ENCODE measurements at regions not wholly inside any gene's neighbourhood (a gene's known extent, or its start where the extent isn't known, plus 50 kb on each side); places are given as distances from the start of the nearest gene placed in this dataset.

DNA sequence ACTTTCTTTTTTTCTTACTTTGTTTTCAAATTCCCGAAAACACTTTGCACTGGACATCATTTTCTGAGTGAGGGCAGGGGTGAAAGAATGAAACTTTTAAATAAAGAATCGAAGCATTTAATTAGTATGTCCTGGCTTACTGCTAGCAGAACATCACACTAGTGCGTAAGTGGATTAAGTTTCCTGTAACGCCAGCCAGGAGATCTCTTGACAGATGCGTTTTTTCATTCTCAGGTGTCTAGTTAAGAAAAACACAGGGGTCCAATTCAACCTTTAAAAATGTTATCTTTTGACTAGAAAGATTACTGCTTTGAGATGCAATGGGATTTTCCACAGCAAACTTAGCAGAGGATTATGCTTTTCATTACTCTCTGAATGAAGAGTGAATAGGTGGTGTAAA lies 858.8 kb upstream of the EPHA7 start:
- DNase-seq (ENCODE audit: low spot score in 2 of 2) = no peak
- 56 to 57% methylated on average over 5 of the region's 5 CpGs for WGBS, 2 donors
- H3K4me1 ChIP-seq = no peaks in the 10 kb centered on the region

DNA sequence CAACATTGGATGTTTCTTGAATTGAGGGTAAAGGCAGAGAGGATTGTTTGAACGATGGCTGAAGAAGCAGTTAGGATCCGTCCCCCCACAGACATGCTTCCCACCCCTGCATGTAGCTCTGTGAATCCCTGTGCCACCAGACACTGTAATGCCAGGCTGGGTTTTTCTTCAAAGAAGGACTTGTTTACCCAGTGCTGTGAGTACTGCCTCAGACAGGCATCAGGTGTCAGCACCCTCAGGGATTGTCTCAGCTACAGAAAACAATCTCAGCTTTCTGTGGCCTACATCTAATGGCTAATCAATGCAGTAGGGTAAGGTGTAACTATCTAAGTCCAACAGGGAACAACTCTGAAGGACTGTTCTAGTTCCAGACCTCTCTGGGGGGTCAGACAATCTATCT lies 853.0 kb upstream of the EPHA7 start:
- no peaks in the 10 kb centered on the region for H3K36me3 ChIP-seq
- DNase-seq (ENCODE audit: low spot score in 2 of 2) = no peak
- TF ChIP-seq, protein P1, sequence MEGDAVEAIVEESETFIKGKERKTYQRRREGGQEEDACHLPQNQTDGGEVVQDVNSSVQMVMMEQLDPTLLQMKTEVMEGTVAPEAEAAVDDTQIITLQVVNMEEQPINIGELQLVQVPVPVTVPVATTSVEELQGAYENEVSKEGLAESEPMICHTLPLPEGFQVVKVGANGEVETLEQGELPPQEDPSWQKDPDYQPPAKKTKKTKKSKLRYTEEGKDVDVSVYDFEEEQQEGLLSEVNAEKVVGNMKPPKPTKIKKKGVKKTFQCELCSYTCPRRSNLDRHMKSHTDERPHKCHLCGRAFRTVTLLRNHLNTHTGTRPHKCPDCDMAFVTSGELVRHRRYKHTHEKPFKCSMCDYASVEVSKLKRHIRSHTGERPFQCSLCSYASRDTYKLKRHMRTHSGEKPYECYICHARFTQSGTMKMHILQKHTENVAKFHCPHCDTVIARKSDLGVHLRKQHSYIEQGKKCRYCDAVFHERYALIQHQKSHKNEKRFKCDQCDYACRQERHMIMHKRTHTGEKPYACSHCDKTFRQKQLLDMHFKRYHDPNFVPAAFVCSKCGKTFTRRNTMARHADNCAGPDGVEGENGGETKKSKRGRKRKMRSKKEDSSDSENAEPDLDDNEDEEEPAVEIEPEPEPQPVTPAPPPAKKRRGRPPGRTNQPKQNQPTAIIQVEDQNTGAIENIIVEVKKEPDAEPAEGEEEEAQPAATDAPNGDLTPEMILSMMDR (IDR thresholded peaks at IDR 0.05) = no peak
- TF ChIP-seq EP300 (IDR thresholded peaks at IDR 0.05) (no peak), POLR2A (IDR thresholded peaks at IDR 0.05) (no peak)
- no peak overlapping the region for H3K27ac ChIP-seq
- no peak overlapping the region for H3K4me3 ChIP-seq
- H3K4me1 ChIP-seq = no peaks in the 10 kb centered on the region
- H3K9me3 ChIP-seq = no peaks in the 10 kb centered on the region
- no peaks in the 10 kb centered on the region for H3K27me3 ChIP-seq
- 83 to 85% methylated on average over 2 of the region's 2 CpGs for WGBS, 2 donors

More for the DNA sequence above, 858.8 kb upstream of the EPHA7 start:
- TF ChIP-seq EP300 (IDR thresholded peaks at IDR 0.05) (no peak), POLR2A (IDR thresholded peaks at IDR 0.05) (no peak)
- TF ChIP-seq, protein P1 (IDR thresholded peaks at IDR 0.05) = no peak
- no peaks in the 10 kb centered on the region for H3K9me3 ChIP-seq
- no peak overlapping the region for H3K4me3 ChIP-seq
- H3K36me3 ChIP-seq = no peaks in the 10 kb centered on the region
- no peaks in the 10 kb centered on the region for H3K27me3 ChIP-seq
- H3K27ac ChIP-seq = no peak overlapping the region

DNA sequence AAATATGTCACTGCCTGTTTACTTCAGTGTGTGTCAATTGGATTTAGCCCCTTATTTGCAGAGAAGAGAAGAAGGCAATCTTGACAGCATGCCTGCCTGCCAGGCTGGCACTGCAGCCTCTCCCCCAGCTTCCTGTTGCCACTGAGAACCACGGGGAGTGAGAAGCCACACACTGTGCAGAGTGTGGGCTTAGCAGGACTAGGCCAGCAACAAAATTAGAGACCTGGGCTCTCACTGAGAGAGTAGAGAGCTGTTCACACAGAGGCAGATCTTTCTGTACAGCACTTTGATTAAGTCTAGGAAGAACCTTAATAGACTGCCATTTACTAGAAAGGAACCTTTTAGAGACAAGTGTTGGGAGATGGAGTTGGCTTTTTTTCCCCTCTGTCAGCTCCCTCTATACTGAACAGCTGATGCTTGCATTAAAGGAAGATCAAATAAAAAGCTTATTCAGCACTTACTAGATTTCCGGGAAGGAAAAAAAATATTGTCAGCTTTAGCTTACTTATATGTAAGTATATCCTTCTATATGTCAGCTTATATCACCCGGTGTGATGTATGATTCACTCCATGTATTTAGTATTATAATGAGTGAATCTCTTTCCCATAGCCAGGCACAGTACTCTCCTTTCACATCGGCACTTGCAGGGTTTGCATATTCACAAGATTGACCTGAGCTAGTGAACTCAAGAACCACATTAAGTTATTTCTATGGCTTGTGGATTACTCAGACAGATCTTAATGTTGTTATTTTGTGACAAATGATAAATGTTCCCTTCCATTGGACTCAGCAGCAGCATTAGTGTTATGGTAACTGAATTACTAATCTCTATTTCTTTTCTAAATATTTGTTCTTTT lies 851.0 kb upstream of the EPHA7 start:
- DNase-seq (ENCODE audit: low spot score in 2 of 2) = no peak
- H3K4me1 ChIP-seq = no peaks in the 10 kb centered on the region
- H3K9me3 ChIP-seq = no peaks in the 10 kb centered on the region
- no peaks in the 10 kb centered on the region for H3K36me3 ChIP-seq
- no peak overlapping the region for H3K4me3 ChIP-seq
- no peak overlapping the region for H3K27ac ChIP-seq
- TF ChIP-seq, protein P1 (IDR thresholded peaks at IDR 0.05) = no peak
- TF ChIP-seq POLR2A (IDR thresholded peaks at IDR 0.05) = no peak
- no peak for TF ChIP-seq EP300 (IDR thresholded peaks at IDR 0.05)
- 37 to 43% methylated on average over 4 of the region's 4 CpGs for WGBS, 2 donors
- no peaks in the 10 kb centered on the region for H3K27me3 ChIP-seq

DNA sequence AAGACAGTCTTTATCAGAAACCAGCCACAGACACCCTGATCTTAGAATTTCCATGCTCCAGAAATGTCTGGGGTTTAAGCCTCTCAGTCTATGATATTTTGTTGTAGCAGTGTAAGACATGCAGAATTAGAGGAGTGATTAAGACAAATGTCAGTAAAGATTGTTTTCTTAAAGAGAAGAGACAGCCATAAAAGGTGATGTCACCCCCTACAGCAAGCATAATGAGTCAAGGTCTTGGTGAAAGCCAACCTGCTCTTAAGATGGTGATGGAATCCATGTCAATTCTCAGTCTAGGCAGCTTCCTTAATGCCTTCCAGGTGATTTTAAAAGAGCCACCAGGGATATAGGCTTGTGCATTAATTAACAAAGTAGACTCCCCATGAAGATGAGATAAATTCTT lies 849.9 kb upstream of the EPHA7 start:
- H3K9me3 ChIP-seq = no peaks in the 10 kb centered on the region
- TF ChIP-seq POLR2A (IDR thresholded peaks at IDR 0.05) (no peak), EP300 (IDR thresholded peaks at IDR 0.05) (no peak)
- TF ChIP-seq, protein P1 (IDR thresholded peaks at IDR 0.05) = no peak
- no peaks in the 10 kb centered on the region for H3K36me3 ChIP-seq
- H3K27me3 ChIP-seq = no peaks in the 10 kb centered on the region
- no peaks in the 10 kb centered on the region for H3K4me1 ChIP-seq
- H3K27ac ChIP-seq = no peak overlapping the region
- no peak overlapping the region for H3K4me3 ChIP-seq
- DNase-seq (ENCODE audit: low spot score in 2 of 2) = no peak

DNA sequence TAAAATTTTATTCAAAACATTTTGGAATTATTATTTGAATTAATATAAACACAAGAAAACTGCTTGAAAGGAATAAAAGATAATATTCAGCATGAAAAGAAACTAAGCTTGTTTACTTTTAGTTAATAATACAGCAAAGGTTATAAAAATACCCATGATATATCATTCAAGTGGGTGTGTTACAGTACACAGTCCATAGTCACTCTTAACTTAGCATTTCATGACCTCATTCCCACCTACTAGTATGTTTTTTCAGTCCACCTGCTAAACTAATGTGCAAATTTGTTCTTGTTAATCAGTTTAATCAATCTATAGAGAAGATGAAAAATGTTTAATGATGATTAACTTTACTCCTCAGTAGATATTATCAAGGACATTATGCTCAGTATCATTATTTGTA lies 841.4 kb upstream of the EPHA7 start:
- TF ChIP-seq POLR2A (IDR thresholded peaks at IDR 0.05) (no peak), EP300 (IDR thresholded peaks at IDR 0.05) (no peak)
- TF ChIP-seq, protein P1 (IDR thresholded peaks at IDR 0.05) = no peak
- no peak overlapping the region for H3K4me3 ChIP-seq
- no peaks in the 10 kb centered on the region for H3K4me1 ChIP-seq
- H3K27ac ChIP-seq = no peak overlapping the region
- no peaks in the 10 kb centered on the region for H3K9me3 ChIP-seq
- H3K36me3 ChIP-seq = no peaks in the 10 kb centered on the region
- H3K27me3 ChIP-seq = no peaks in the 10 kb centered on the region
- DNase-seq (ENCODE audit: low spot score in 2 of 2) = no peak

All from tibial nerve (tissue), 4 donors.